Limb (tissue), 2 donors: ENCODE measurements at regions not wholly inside any gene's neighbourhood (a gene's known extent, or its start where the extent isn't known, plus 50 kb on each side); places are given as distances from the start of the nearest gene placed in this dataset.

Experiments
- DNase-seq, 2 donors: peaks; one replicate each; pipeline ENCODE4 v3.0.0-alpha.2; 2016; ENCODE audit errors: extremely low spot score in 2 of 2

GRCh38 chr10:10392511-10392910 lies 625.2 kb upstream of the CELF2 start:
- DNase-seq = no peak

GRCh38 chr10:10394933-10395658 lies 622.6 kb upstream of the CELF2 start:
- no peak for DNase-seq

GRCh38 chr10:10396601-10397000 lies 621.1 kb upstream of the CELF2 start:
- DNase-seq = no peak

GRCh38 chr10:10397906-10398305 lies 619.8 kb upstream of the CELF2 start:
- DNase-seq = no peak

- no peak for DNase-seq
Observed at GRCh38 chr10:10403762-10404161, 613.9 kb upstream of the CELF2 start.

- no peak for DNase-seq
Observed at GRCh38 chr10:10417671-10418070, 600.0 kb upstream of the CELF2 start.

GRCh38 chr10:10418387-10418786 lies 599.3 kb upstream of the CELF2 start:
- no peak for DNase-seq

- no peak for DNase-seq
Observed at GRCh38 chr10:10421071-10421470, 596.6 kb upstream of the CELF2 start.

GRCh38 chr10:10431422-10432066 lies 586.1 kb upstream of the CELF2 start:
- no peak for DNase-seq

GRCh38 chr10:10432296-10433035 lies 585.2 kb upstream of the CELF2 start:
- DNase-seq = peak in 1 of 2 donors; percentile 19

GRCh38 chr10:10434312-10434711 lies 583.4 kb upstream of the CELF2 start:
- no peak for DNase-seq

GRCh38 chr10:10437886-10438285 lies 579.8 kb upstream of the CELF2 start:
- no peak for DNase-seq

- peak in 1 of 2 donors; percentile 14 for DNase-seq
Observed at GRCh38 chr10:10438335-10439100, 579.2 kb upstream of the CELF2 start.

GRCh38 chr10:10456856-10457255 lies 560.8 kb upstream of the CELF2 start:
- DNase-seq = no peak

GRCh38 chr10:10460451-10460850 lies 557.2 kb upstream of the CELF2 start:
- DNase-seq = no peak

GRCh38 chr10:10462151-10462941 lies 555.3 kb upstream of the CELF2 start:
- no peak for DNase-seq

- no peak for DNase-seq
Observed at GRCh38 chr10:10471758-10472157, 545.9 kb upstream of the CELF2 start.

GRCh38 chr10:10475812-10476211 lies 541.9 kb upstream of the CELF2 start:
- DNase-seq = no peak

GRCh38 chr10:10477844-10478243 lies 539.8 kb upstream of the CELF2 start:
- no peak for DNase-seq

GRCh38 chr10:10479465-10479864 lies 538.2 kb upstream of the CELF2 start:
- DNase-seq = no peak

GRCh38 chr10:10482613-10483012 lies 535.1 kb upstream of the CELF2 start:
- no peak for DNase-seq
